ENCODE measurements at regions not wholly inside any gene's neighbourhood (a gene's known extent, or its start where the extent isn't known, plus 50 kb on each side); places are given as distances from the start of the nearest gene placed in this dataset.

DNA sequence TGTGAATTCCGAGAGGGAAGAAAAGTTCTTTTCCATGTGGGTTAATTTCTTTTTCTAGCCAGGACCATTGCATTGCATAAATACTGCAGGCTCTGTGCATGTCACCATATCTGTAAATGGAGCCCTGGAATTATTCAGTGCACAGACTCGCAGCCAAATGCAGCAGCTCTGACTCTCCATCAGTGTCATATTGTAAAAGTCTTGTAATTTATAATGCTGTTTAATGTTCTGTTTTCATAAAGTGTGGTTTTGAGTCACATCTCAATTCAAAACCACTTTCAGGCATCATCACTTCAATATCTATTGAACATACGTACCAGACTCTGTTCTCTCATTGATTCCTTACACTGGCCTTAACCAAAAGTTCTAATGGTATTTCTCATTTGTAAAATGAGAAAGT lies 193.9 kb upstream of the RPL34 start:
- Histone ChIP-seq H3K4me2 (replicated peaks; ENCODE audit: extremely low read depth, low read length, poor library complexity, severe bottlenecking) (no peak overlapping the region), H3K4me3 (replicated peaks in 1 of 3; ENCODE audit: low read depth in 2 of 3, low read length in 3 of 3) (no peak overlapping the region), H3K36me3 (replicated peaks in 1 of 2; ENCODE audit: control insufficient read depth in 1 of 2, insufficient read depth in 2 of 2, low read length in 2 of 2) (no peaks in the 10 kb centered on the region), H3K27me3 (ENCODE audit: control insufficient read depth in 2 of 2, insufficient read depth in 2 of 2, low read length in 2 of 2) (no peaks in the 10 kb centered on the region), H2AFZ (ENCODE audit: insufficient read depth, low read depth, low read length, poor library complexity, severe bottlenecking) (no peak overlapping the region), H3K9me3 (replicated peaks in 1 of 2; ENCODE audit: control insufficient read depth in 1 of 2, insufficient read depth in 1 of 2, low read length in 2 of 2) (no peaks in the 10 kb centered on the region), H3K79me2 (ENCODE audit: insufficient read depth, low read length) (no peaks in the 10 kb centered on the region), H4K20me1 (ENCODE audit: insufficient read depth, low read length) (no peaks in the 10 kb centered on the region), H3K27ac (ENCODE audit: low read depth in 1 of 2, low read length in 2 of 2) (no peak overlapping the region), H3K9ac (ENCODE audit: insufficient read depth, low read length, poor library complexity, severe bottlenecking) (no peak overlapping the region), H3K4me1 (ENCODE audit: control insufficient read depth in 1 of 2, insufficient read depth in 2 of 2, low read length in 2 of 2) (no peaks in the 10 kb centered on the region)
- H3K4me1 Mint-ChIP-seq = no peaks in the 10 kb centered on the region
- no CpG with 5 or more reads among the region's 3 CpGs for whole genome bisulfite sequencing (ENCODE audit: insufficient coverage)
- H3K27me3 Mint-ChIP-seq (ENCODE audit: low read depth in 3 of 3) = peaks cover 0 to 1% (median 0%) of the 10 kb centered on the region in 3 donors
- TF ChIP-seq, protein P1, sequence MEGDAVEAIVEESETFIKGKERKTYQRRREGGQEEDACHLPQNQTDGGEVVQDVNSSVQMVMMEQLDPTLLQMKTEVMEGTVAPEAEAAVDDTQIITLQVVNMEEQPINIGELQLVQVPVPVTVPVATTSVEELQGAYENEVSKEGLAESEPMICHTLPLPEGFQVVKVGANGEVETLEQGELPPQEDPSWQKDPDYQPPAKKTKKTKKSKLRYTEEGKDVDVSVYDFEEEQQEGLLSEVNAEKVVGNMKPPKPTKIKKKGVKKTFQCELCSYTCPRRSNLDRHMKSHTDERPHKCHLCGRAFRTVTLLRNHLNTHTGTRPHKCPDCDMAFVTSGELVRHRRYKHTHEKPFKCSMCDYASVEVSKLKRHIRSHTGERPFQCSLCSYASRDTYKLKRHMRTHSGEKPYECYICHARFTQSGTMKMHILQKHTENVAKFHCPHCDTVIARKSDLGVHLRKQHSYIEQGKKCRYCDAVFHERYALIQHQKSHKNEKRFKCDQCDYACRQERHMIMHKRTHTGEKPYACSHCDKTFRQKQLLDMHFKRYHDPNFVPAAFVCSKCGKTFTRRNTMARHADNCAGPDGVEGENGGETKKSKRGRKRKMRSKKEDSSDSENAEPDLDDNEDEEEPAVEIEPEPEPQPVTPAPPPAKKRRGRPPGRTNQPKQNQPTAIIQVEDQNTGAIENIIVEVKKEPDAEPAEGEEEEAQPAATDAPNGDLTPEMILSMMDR (IDR thresholded peaks at IDR 0.05) = no peak
- no peak overlapping the region for H3K4me3 Mint-ChIP-seq
- no peak overlapping the region for H3K27ac Mint-ChIP-seq
- H3K9me3 Mint-ChIP-seq = peaks cover 0 to 7% (median 3%) of the 10 kb centered on the region in 7 donors
- intact Hi-C loops (cut with micrococcal nuclease) = no loop called here
- no peak for DNase-seq
- no peaks in the 10 kb centered on the region for H3K36me3 Mint-ChIP-seq

DNA sequence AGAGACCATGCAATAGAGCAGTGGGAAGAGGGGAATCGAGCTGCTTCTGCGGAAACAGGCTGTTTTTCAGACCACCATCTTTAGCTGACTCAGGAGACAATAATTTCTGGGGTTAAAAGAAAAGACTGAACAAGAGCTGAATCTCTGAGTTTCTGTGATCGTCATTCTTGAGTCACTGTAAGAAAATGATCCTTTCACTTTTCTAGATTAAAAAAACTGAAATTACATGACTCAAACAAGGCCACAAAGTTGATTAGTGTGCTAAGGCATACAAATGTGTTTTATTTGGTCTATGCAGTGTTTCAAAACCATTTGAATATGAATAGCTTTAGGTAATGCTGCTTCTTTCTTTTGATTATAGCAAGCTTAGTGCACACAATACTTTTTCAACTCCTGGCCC lies 194.4 kb upstream of the RPL34 start:
- Histone ChIP-seq H3K36me3 (replicated peaks in 1 of 2; ENCODE audit: control insufficient read depth in 1 of 2, insufficient read depth in 2 of 2, low read length in 2 of 2) (no peaks in the 10 kb centered on the region), H3K27ac (ENCODE audit: low read depth in 1 of 2, low read length in 2 of 2) (no peak overlapping the region), H3K9me3 (replicated peaks in 1 of 2; ENCODE audit: control insufficient read depth in 1 of 2, insufficient read depth in 1 of 2, low read length in 2 of 2) (no peaks in the 10 kb centered on the region), H3K27me3 (ENCODE audit: control insufficient read depth in 2 of 2, insufficient read depth in 2 of 2, low read length in 2 of 2) (no peaks in the 10 kb centered on the region), H2AFZ (ENCODE audit: insufficient read depth, low read depth, low read length, poor library complexity, severe bottlenecking) (no peak overlapping the region), H3K9ac (ENCODE audit: insufficient read depth, low read length, poor library complexity, severe bottlenecking) (no peak overlapping the region), H3K4me1 (ENCODE audit: control insufficient read depth in 1 of 2, insufficient read depth in 2 of 2, low read length in 2 of 2) (no peaks in the 10 kb centered on the region), H3K4me3 (replicated peaks in 1 of 3; ENCODE audit: low read depth in 2 of 3, low read length in 3 of 3) (no peak overlapping the region), H3K79me2 (ENCODE audit: insufficient read depth, low read length) (no peaks in the 10 kb centered on the region), H4K20me1 (ENCODE audit: insufficient read depth, low read length) (no peaks in the 10 kb centered on the region), H3K4me2 (replicated peaks; ENCODE audit: extremely low read depth, low read length, poor library complexity, severe bottlenecking) (no peak overlapping the region)
- Mint-ChIP-seq H3K27me3 (ENCODE audit: low read depth in 3 of 3) (peaks cover 0 to 1% (median 0%) of the 10 kb centered on the region in 3 donors), H3K4me3 (no peak overlapping the region), H3K27ac (no peak overlapping the region), H3K36me3 (no peaks in the 10 kb centered on the region), H3K4me1 (no peaks in the 10 kb centered on the region), H3K9me3 (peaks cover 0 to 9% (median 3%) of the 10 kb centered on the region in 7 donors)
- TF ChIP-seq, protein P1 (IDR thresholded peaks at IDR 0.05) = no peak
- DNase-seq = no peak
- no CpG with 5 or more reads among the region's 3 CpGs for WGBS (ENCODE audit: insufficient coverage)
- intact Hi-C loops (cut with micrococcal nuclease) = no loop called here
